PFSK-1 (cell line): ENCODE measurements at regions not wholly inside any gene's neighbourhood (a gene's known extent, or its start where the extent isn't known, plus 50 kb on each side); places are given as distances from the start of the nearest gene placed in this dataset.

ENCODE experiments used
- FOXP2 ChIP-seq: optimal IDR thresholded peaks from 2 replicates; pipeline ENCODE3; 2011; ENCODE audit warnings: borderline replicate concordance, control low read depth, inconsistent platforms; ENCODE audit not compliant: insufficient read depth; ENCODE audit errors: extremely low read length, extremely low read depth
- POLR2AphosphoS5 ChIP-seq: IDR thresholded peaks from 2 replicates; pipeline ENCODE4 v1.6.1; 2012; ENCODE audit warnings: low read depth, mild to moderate bottlenecking, control low read depth, low read length, moderate library complexity
- REST ChIP-seq, 2 experiments: IDR thresholded peaks; 2 replicates each; pipeline versions ENCODE4 v1.6.1 to v1.8.0; 2011 to 2012; ENCODE audit warnings: low read depth in 2 of 2, low read length in 2 of 2, control low read depth in 1 of 2, inconsistent platforms in 1 of 2, mild to moderate bottlenecking in 1 of 2, moderate library complexity in 1 of 2; ENCODE audit not compliant: insufficient read depth in 1 of 2
- SIN3A ChIP-seq: IDR thresholded peaks from 2 replicates; pipeline ENCODE4 v1.6.1; 2012; ENCODE audit warnings: mild to moderate bottlenecking, low read length, moderate library complexity, borderline replicate concordance; ENCODE audit not compliant: insufficient read depth
- TAF1 ChIP-seq: IDR thresholded peaks from 2 replicates; pipeline ENCODE4 v1.6.1; 2012; ENCODE audit warnings: low read length, control low read depth, borderline replicate concordance; ENCODE audit not compliant: insufficient read depth

GRCh38 chr5:96288166-96288844 lies 144.7 kb downstream of the PCSK1 start:
- TF ChIP-seq TAF1: no peak

GRCh38 chr5:96287136-96287535 lies 145.9 kb downstream of the PCSK1 start:
- TF ChIP-seq TAF1 (no peak), POLR2AphosphoS5 (no peak), SIN3A (no peak), FOXP2 (no peak), REST (IDR thresholded peaks at IDR 0.05; ENCODE audit: insufficient read depth in 1 of 2, low read depth in 2 of 2, low read length in 2 of 2) (no peak)

- no peak for TF ChIP-seq POLR2AphosphoS5
- TF ChIP-seq TAF1: no peak
- no peak for TF ChIP-seq REST (IDR thresholded peaks at IDR 0.05; ENCODE audit: insufficient read depth in 1 of 2, low read depth in 2 of 2, low read length in 2 of 2)
- TF ChIP-seq SIN3A: no peak
- no peak for TF ChIP-seq FOXP2
These were observed 147.2 kb downstream of the PCSK1 start for GRCh38 chr5:96285823-96286222.

- TF ChIP-seq POLR2AphosphoS5: no peak
- TF ChIP-seq TAF1: no peak
- no peak for TF ChIP-seq SIN3A
- TF ChIP-seq REST (IDR thresholded peaks at IDR 0.05; ENCODE audit: insufficient read depth in 1 of 2, low read depth in 2 of 2, low read length in 2 of 2): no peak
- no peak for TF ChIP-seq FOXP2
These were observed 148.2 kb downstream of the PCSK1 start for GRCh38 chr5:96284727-96285389.

GRCh38 chr5:96283589-96283988 lies 149.5 kb downstream of the PCSK1 start:
- TF ChIP-seq FOXP2: no peak
- no peak for TF ChIP-seq SIN3A
- no peak for TF ChIP-seq POLR2AphosphoS5
- no peak for TF ChIP-seq TAF1
- no peak for TF ChIP-seq REST (IDR thresholded peaks at IDR 0.05; ENCODE audit: insufficient read depth in 1 of 2, low read depth in 2 of 2, low read length in 2 of 2)
